ENCODE measurements at regions not wholly inside any gene's neighbourhood (a gene's known extent, or its start where the extent isn't known, plus 50 kb on each side); places are given as distances from the start of the nearest gene placed in this dataset.

DNA sequence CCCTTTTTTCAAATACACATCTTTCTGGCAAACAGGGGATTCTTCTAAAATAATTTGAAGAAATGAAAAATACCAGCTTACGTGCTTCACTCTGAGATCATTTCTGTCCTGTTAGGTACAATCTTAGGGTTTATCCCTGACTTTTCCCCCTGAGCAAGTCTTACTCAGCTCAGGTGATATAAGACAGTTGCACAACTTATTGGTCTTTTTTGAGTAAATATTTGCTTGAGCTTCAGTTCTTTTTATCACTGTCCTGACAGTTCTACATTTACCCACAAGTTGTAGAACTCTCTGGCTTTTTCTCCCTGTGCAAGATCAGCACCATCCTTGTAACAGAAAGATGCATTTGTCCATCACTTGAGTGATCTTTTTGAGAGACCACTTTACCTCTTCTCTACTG lies 84.9 kb downstream of the MID1IP1 start:
- DNase-seq (ENCODE audit: insufficient read length, low spot score): no peak
- FAIRE-seq: peak; percentile 42

DNA sequence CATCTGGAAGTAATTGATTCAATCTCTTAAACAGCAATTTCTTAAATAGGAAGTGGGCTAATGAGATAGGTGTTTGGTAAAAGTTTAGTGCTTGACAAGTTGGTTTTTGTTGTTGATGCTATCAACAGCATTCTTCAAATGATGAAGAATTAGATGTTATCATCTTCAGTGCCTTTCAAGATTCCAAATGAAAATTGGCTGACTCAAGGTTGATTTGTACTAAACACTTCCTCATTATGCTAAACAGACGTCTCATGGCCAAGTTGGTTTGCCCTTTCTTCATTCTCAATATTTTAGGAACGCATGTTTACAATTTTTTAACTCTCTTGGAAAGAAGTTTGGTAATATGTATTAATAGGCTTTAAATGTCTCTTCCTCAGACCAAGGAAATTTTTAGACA lies 86.0 kb downstream of the MID1IP1 start:
- no peak for DNase-seq (ENCODE audit: insufficient read length, low spot score)
- no peak for FAIRE-seq

DNA sequence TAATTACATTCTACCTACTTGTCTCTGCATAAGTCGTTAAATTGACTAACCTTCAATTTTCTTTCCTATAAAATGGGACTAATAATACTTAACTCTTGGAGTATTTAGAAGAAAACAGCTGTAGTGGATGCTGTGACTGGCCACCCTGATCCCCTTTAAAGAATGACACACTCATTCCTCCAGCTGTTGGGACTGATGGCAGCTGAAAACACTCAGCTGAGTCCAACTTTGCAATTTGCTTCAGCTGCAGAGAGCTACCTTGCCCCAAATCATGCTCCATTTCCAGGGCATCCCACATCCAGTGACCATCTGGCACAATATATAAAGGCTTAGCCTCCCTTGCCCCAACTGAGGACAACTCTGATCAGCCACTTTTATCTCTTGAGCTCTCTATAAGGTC lies 89.1 kb downstream of the MID1IP1 start:
- FAIRE-seq (no peak), DNase-seq (ENCODE audit: insufficient read length, low spot score) (no peak)

DNA sequence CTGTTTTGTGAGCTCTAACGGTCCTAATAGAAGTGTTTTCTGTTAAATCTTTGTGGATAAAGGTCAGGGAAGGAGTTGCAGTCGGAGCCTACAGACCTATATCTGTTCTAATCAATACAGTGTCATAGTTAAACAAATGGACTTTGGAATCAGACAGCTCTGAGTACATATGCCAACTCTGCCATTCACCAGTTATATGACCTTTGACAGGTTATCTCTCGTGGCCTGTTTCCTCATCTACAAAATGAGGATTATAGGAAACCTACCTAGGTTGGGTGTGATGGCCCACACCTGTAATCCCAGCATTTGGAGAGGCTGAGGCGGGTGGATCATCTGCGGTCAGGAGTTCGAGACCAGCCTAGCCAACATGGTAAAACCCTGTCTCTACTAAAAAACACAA lies 89.7 kb downstream of the MID1IP1 start:
- DNase-seq (ENCODE audit: insufficient read length, low spot score) (no peak), FAIRE-seq (peak; percentile 49)

DNA sequence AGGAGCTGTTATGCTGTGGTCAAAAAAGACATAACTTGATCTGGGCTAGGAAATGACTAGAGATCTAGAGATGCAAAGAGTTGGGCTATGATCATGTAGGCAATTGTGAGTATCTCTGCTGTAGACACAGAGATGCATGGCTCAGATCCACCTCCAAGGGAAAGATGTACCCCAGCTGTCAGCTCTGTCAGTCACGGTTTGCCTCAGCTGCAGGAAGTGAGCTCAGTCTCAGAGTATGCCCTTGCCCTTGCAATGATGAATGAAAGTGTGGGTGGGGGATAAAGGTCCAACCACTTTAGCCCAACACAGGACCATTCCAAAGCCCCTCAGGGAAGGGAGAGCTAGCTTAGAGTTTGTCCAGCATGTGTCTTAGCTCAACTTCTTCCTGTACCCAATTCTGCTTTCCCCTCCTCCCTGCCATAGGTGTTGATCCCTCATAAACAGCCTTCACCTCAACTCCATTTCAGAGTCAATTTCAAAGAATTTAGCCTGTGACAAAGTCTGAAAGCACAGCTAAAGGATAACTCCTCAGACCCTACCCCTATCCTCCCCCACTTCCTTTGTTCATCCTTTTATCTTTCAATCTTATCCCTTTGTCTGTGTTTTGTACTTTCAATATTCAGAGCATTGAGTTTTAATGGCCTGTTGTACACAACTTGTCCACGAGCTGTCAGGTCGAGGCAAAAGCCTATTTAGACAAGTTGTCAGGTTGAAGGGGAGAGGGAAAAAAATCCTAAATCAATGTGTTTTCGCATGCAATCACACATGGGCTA lies 90.6 kb downstream of the MID1IP1 start:
- no peak for DNase-seq (ENCODE audit: insufficient read length, low spot score)
- FAIRE-seq: peak; percentile 96

DNA sequence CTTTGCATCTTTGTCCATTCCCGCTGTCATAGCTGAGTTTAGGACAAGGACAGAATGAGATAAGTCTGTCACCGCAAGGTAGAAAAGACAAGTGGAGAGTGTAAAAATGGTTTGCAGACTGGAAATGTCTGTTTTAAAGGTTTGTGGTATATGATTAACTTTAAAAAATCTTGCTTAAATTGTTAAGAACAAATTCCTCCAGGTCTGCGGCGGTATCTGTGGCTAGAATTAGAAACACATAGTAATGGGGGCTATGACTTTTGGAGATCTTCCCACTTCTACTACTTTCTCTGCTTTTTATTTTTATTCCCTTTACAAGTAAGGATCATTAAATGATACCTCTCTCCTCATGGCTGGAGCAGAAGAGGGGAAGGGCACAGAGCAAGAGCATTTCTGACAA lies 92.2 kb downstream of the MID1IP1 start:
- FAIRE-seq (peak; percentile 52), DNase-seq (ENCODE audit: insufficient read length, low spot score) (no peak)

DNA sequence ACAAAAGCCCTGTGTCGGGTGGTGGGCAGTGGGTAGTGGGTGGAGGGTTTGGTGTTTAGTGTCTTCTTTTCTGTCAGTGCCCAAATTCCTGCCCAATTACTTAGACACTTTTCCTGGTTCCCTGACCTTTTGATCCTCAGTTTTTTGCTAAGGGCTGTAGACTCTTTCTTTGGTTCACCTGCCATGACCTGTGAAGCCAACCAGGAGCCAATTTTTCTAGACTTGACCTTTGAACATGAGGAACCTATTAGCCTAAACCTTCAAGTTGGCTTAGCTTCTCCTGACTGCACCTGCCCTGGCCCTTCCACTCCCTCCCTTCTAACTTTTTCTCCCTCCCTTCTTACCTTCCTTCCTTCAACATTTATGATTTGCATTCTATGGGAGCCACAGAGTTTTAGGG lies 94.5 kb downstream of the MID1IP1 start:
- DNase-seq (ENCODE audit: insufficient read length, low spot score) (no peak), FAIRE-seq (no peak)

DNA sequence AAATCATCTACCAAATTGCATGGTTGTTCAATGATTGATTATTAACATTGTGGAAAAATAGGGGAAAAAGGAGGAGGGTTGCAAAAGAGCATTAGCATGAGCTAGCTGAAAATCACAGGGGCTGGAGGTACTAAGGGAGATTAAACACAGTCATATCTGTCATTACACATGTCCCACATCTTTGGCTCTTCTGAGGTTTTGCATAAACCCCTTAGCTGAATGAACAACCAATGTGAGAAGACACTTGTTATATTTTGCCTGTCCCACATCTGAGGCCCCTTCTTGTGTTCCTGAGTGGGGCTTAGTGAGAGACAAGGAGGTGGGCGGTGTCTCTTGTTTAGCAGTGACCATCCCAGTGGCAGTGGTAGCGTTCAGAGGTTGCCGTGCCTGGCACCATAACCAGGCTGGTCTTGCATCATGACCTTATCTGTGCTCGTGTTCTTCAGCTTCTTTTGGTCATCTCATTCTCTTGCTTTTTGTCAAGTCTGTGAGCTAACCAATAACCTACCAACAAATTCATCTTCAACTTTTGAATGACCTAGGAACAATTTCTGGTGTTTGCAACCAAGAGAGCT lies 95.6 kb downstream of the MID1IP1 start:
- DNase-seq (ENCODE audit: insufficient read length, low spot score): no peak
- FAIRE-seq: peak; percentile 98

DNA sequence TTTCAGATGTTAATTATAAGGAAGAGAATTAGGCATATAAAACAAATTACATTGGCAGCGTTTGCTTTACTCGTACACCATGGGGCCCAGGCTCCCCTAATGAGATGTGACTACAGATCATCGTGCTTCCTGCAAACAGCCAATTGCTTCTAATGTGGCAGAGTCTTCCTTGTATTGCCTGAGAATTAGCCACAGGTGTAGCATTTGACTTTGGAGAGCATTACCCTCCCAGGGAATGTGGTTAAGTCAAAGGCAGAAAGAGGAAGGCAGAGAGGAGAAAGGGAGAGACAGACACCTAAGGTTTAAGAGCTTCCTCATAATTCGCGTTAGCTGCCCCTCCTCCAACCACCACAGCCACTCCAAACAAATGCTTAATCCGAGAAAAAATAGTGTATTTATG lies 97.0 kb downstream of the MID1IP1 start:
- DNase-seq (ENCODE audit: insufficient read length, low spot score) (no peak), FAIRE-seq (peak; percentile 48)

DNA sequence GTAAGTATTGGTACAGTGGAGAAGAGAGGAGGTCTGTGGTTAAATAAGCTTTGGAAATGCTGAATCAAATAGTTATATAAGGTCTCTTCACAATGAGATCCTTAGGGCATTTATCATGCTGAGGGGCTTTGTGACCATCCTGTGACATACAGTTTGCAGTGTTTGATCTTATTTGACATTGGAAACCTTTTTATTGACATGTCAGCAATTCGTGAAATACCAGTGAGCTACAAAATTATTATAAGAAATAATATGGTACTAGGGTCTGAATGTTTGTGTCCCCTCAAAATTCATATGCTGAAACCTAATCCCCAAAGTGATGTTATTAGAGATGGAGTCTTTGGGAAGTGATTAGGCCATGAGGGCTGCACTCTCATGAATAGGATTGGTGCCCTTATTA lies 98.4 kb downstream of the MID1IP1 start:
- FAIRE-seq (peak; percentile 33), DNase-seq (ENCODE audit: insufficient read length, low spot score) (no peak)

DNA sequence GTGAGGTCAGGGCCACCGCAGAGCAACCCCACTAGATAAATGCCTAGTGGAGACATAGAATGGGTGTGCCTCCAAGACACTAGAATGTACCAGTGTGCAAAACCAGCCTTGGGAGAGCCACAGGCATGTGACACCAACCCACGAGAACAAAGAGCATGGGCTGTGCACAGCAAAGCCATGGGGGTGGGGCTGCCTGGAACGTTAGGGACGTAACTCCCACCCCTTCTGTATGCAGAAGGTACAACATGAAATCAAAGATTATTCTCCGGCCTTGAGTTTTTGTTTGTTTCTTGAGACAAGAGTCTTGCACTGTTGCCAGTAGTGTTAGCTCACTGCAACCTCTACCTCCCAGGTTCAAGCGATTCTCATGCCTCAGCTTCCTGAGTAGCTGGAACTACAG lies 99.5 kb downstream of the MID1IP1 start:
- DNase-seq (ENCODE audit: insufficient read length, low spot score) (no peak), FAIRE-seq (no peak)

DNA sequence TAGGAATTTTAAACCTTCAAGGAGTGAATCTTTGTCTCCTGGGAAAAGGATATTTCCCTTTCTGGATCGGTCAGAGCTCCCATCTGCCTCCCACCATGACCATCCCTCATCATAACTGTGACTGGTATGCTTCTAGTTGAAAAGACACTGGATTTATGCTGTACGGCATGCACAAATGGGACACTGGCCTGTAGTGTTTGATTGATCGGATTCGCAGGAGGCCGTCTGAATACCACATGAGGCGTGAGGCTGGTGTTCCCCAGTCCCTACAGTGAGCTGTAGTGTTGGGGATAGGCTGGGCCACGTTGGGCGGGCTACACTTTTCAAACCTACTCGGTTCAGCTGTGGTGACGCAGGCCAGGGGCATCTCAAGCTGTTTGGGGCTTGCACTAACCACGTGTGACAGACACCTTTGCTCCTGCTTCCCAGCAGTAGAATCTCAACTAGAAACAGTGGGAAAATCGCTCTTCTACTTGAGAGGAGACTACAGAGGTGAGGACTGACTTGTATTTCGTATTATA lies 101.8 kb downstream of the MID1IP1 start:
- FAIRE-seq (peak; percentile 18), DNase-seq (ENCODE audit: insufficient read length, low spot score) (no peak)

DNA sequence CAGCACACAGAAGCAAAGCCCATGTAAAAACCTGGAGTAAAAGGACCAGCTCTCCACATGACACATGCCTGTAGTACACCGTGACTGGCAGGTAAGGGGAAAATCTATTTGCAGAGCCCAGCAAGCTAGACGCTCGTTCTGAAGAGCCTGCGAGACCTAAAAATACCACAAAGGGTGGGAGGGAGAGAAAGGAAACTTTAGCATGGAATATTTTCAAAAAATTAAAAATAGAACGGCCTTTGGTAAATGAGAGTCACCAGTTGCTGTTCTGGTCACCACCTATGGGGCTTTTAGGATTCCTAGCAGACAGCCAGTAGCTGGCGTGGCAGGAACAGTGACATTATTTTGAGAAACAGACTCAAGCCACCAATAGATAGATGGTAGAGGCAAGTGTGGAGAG lies 115.5 kb downstream of the MID1IP1 start:
- peak; percentile 83 for FAIRE-seq
- DNase-seq (ENCODE audit: insufficient read length, low spot score): no peak

DNA sequence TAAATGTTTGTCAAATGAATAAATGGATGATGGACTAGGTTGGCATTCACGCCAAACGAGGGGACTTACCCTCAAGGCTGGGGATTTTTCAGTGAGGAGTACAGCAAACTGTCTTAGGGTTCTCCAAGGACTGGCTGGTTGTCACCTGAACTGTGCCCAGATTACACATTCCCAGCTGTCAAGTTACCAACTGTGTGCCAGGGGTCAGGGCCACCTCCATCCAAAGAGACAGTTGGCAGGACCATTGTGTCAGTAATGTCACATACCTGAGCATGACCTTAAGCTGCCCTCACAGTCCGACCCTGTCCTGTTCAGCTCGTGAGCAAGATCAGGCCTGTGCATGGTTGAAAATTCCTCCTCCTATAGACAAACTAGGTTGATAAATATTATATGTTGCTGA lies 116.7 kb downstream of the MID1IP1 start:
- FAIRE-seq: no peak

DNA sequence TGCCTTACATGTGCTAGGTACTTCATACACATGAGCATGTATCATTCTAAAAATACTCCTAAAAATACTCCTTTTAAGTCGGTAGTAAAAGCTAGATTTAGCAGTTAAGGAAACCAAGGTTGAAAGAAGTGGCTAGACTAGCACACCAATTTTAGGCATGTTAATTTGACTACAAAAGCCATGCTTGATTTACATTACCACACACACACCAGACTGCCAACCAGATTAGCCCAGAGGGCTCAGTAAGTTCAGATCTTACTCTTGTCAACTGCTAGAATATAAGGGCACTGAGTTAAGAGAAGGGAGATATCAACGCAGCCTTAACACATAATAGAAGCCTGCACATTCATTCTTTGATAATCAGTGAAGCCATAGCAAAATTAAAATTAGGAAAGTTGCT lies 117.9 kb downstream of the MID1IP1 start:
- DNase-seq (ENCODE audit: insufficient read length, low spot score): no peak
- FAIRE-seq: no peak

More for the DNA sequence above, 116.7 kb downstream of the MID1IP1 start:
- DNase-seq (ENCODE audit: insufficient read length, low spot score): no peak

DNA sequence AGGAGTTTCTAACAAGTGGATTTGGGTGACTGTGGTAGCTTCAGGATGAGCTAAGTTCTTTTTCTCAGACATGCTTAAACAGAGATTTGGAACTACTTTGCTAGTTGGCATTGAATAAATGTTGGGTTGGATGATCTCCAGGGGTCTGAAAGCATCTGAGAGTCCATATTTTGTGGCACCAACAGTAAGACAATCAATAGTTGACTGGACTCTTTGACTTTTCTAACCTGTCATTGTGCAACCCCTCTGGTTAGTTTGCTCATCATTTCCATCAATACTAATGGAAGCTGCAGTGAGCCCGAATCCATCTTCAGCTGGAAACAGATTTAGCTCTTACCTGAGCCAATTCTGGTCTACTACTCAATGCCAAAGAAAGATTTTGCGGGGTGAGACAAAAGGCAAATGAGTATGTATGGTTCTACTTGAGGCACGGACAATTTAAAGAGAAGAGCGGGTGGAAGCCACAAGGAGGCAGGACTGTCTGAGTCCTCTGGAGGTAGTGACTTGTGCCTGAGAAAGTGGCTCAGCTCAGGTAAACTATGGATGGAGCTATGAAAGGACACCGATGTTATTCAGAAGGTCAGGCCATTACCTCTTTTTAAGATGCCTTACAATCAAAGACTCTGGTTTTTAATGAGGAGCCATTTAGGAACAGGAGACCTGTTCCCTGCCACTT lies 118.7 kb downstream of the MID1IP1 start:
- FAIRE-seq (no peak), DNase-seq (ENCODE audit: insufficient read length, low spot score) (no peak)

DNA sequence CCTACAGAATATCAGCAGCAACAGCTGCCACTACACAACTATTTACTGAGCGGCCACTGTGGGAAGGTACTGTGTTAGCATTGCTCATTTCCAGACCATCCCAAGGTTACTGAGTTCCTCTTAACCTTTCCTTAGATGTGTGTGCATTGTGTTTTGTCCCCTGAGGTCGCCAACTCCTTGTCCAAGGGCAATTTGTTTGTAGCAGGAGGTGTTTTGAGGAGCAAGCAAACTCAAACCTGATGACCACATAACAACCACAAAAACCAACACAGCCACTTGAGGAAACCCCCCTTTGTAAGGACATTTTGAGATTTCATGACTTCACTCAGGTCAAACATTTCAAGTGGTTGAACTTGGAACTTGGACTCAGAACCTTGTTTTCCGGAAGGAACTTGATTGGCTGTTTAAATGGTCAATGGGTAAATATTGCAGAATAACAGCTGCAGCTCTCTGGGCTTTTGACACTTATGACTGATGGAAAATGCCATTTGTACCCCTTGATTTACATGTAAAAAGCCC lies 122.3 kb downstream of the MID1IP1 start:
- FAIRE-seq: peak; percentile 93

DNA sequence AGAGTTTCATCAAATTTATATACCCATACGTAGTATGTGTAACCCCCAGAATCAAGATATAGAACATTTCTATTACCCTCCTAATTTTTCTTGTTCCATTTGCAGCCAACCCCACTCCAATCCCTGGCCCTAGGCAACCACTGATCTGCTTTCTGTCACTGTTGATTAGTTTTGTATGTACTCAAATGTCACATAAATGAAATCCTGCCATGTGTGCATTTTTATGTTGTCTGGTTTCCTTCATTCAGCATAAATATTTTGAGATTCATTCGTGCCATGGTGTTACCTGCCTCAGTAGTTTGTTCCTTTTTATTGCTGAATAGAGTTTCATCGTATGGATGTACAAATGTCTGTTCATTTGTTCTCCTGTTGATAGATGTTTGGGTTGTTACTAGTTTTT lies 126.3 kb downstream of the MID1IP1 start:
- DNase-seq (ENCODE audit: insufficient read length, low spot score) (no peak), FAIRE-seq (peak; percentile 82)

More for the DNA sequence above, 122.3 kb downstream of the MID1IP1 start:
- no peak for DNase-seq (ENCODE audit: insufficient read length, low spot score)

DNA sequence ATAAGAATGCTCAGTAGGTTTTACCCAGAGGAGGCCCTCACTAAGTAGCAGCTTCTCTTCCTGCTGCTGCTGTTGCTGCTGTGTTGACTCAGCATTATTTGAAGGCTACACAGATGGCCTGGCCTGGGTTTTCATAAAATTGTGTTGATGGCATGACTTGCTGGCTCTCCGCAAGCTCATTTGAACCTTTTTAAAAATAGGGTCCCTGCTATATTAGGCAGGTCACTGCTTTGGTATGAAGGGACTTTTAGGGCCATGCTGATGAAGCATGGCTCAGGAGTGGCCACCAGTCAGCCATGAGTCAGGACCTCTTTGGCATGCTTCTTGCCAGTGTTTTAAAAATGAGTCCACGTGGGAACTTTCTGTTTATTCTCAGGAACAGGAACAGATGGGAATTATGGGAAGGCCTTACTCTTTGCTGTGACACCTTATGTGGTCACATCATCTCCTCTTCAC lies 128.7 kb downstream of the MID1IP1 start:
- no peak for FAIRE-seq
- no peak for DNase-seq (ENCODE audit: insufficient read length, low spot score)

DNA sequence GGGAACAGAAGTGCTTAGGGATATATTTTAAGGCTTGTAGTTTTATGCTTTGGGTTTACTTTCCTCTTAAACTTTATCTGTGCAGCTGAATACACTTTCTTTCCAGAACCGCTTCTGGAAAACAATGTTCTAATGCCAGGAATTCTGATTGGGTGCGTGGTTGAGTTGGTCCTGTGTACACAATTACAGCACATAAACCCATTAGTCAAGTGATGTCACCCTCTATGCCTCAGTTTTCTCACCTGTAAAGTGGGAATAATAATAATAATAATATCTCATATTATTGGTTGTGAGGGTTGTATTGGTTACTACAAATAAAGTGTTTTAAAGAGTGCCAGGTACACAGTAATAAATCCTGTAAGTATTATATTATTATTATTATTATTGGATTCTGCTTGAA lies 129.2 kb downstream of the MID1IP1 start:
- DNase-seq (ENCODE audit: insufficient read length, low spot score): no peak
- FAIRE-seq: no peak

DNA sequence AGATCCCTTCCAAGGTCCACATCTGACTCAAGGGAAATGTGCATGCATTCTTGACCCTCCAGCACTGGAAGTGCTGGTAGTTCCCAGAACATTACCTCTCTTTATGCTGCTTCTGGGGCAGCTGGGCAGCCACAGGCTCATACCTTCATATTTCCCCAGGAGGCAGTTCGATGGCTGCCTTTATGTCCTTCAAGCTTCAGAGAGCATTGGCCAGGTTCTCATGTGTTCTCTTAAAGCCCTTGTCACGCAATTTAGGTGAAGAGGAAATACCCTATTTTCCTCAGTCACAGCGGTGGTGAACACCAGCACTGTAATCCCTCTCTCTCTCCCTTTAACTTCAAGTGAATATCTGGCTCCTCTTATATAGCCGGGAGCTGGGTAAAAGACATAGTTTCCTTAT lies 134.3 kb downstream of the MID1IP1 start:
- FAIRE-seq (no peak), DNase-seq (ENCODE audit: insufficient read length, low spot score) (no peak)

Measured in GM19239 (cell line).